Motor neuron (in vitro differentiated cells): ENCODE measurements at regions not wholly inside any gene's neighbourhood (a gene's known extent, or its start where the extent isn't known, plus 50 kb on each side); places are given as distances from the start of the nearest gene placed in this dataset.
"Not testable (repeated sequence)": the region's sequence is repeated elsewhere in the genome, so short reads cannot be mapped to it uniquely, and the experiment has no call there.

ENCODE experiments used
- ATAC-seq, 8 experiments: fragments of 200-7000 bp; cut with Tn5 transposase; replicated peaks in 6 of 8; 2 replicates each; pipeline ENCODE4 v1.8.0; 2021; ENCODE audit warnings: mild to moderate bottlenecking in 8 of 8, moderate library complexity in 8 of 8
- H3K27ac ChIP-seq, 2 donors: fragments of 250-450 bp; sonication (Bioruptor Pico); 2 replicates each; pipeline ENCODE4 v1.9.0; 2021; ENCODE audit warnings: antibody characterized with exemption in 2 of 2, mild to moderate bottlenecking in 2 of 2, moderate library complexity in 1 of 2
- H3K4me1 ChIP-seq, 2 donors: fragments of 250-450 bp; sonication (Bioruptor Pico); replicated peaks in 1 of 2; 2 replicates each; pipeline ENCODE4 v1.6.1; 2021; ENCODE audit warnings: antibody characterized with exemption in 2 of 2, mild to moderate bottlenecking in 2 of 2, moderate library complexity in 1 of 2
- H3K4me3 ChIP-seq, 5 donors: fragments of 250-450 bp; sonication (Bioruptor Pico); 2 replicates each; pipeline ENCODE4 v1.9.0; 2021; ENCODE audit warnings: antibody characterized with exemption in 5 of 5, mild to moderate bottlenecking in 5 of 5, moderate library complexity in 4 of 5
- WGBS, 10 experiments: fragments of 450-650 bp; shearing (Covaris generic); methylation state at CpG; one replicate each; pipeline ENCODE4 v1.0.0; 2022; 5-methylcytosine and 5-hydroxymethylcytosine counted together
- in situ Hi-C, 9 experiments: fragments of 400-800 bp; cut with MboI; loops; one replicate each; pipeline ENCODE4 v1.15.0; 2021; ENCODE audit warnings: low sequenced_read_pairs in 9 of 9, low pct_unique_long_range_greater_than_20kb in 2 of 9; ENCODE audit not compliant: unreplicated experiment in 9 of 9

- ATAC-seq, result peak in 1 of 8 experiments; percentile 35
- Histone ChIP-seq H3K27ac (no peak overlapping the region), H3K4me3 (no peak overlapping the region), H3K4me1 (no peaks in the 10 kb centered on the region)
- in situ Hi-C loops, result no loop called here
- WGBS, 10 experiments, result 0 to 100% (median 84%) methylated on average over 1 of the region's 1 CpG; no CpG with 5 or more reads in 2 of the 10 experiments
Measured at GRCh38 chr6:141413196-141413595, 719.5 kb upstream of the GJE1 start.

- Histone ChIP-seq H3K4me1 (no peaks in the 10 kb centered on the region), H3K4me3 (no peak overlapping the region), H3K27ac (no peak overlapping the region)
- in situ Hi-C loops, result no loop called here
- ATAC-seq, result no peak
- 29 to 67% methylated on average over 1 of the region's 1 CpG; no CpG with 5 or more reads in 8 of the 10 experiments for WGBS, 10 experiments
Measured at GRCh38 chr6:141406761-141407160, 726.0 kb upstream of the GJE1 start.

GRCh38 chr6:141403827-141404226 lies 728.9 kb upstream of the GJE1 start:
- Histone ChIP-seq H3K4me1 (no peaks in the 10 kb centered on the region), H3K27ac (no peak overlapping the region), H3K4me3 (no peak overlapping the region)
- 0 to 77% (median 63%) methylated on average over 1 to 2 of the region's 2 CpGs; no CpG with 5 or more reads in 4 of the 10 experiments for WGBS, 10 experiments
- in situ Hi-C loops, result no loop called here
- peak in 3 of 8 experiments; percentile 19 to 80 (median 73) for ATAC-seq

GRCh38 chr6:141403103-141403502 lies 729.6 kb upstream of the GJE1 start:
- Histone ChIP-seq H3K4me1 (no peaks in the 10 kb centered on the region), H3K27ac (no peak overlapping the region), H3K4me3 (no peak overlapping the region)
- ATAC-seq, result no peak
- in situ Hi-C loops, result no loop called here
- 14 to 100% (median 53%) methylated on average over 1 to 3 of the region's 3 CpGs; no CpG with 5 or more reads in 5 of the 10 experiments for WGBS, 10 experiments

GRCh38 chr6:141402489-141402888 lies 730.2 kb upstream of the GJE1 start:
- H3K27ac ChIP-seq, result no peak overlapping the region
- no peak for ATAC-seq
- in situ Hi-C loops, result no loop called here
- no peaks in the 10 kb centered on the region for H3K4me1 ChIP-seq
- no peak overlapping the region for H3K4me3 ChIP-seq
- WGBS, 10 experiments, result 70 to 100% (median 89%) methylated on average over 1 to 2 of the region's 2 CpGs; no CpG with 5 or more reads in 1 of the 10 experiments

GRCh38 chr6:141401851-141402250 lies 730.9 kb upstream of the GJE1 start:
- in situ Hi-C loops, result no loop called here
- 50 to 100% (median 100%) methylated on average over 1 to 3 of the region's 3 CpGs; no CpG with 5 or more reads in 1 of the 10 experiments for WGBS, 10 experiments

GRCh38 chr6:141401168-141401567 lies 731.6 kb upstream of the GJE1 start:
- Histone ChIP-seq H3K27ac (no peak overlapping the region), H3K4me1 (no peaks in the 10 kb centered on the region), H3K4me3 (no peak overlapping the region)
- no peak for ATAC-seq
- in situ Hi-C loops, result no loop called here
- WGBS, 10 experiments, result 11 to 77% (median 60%) methylated on average over 2 to 4 of the region's 4 CpGs

More at GRCh38 chr6:141401851-141402250, 730.9 kb upstream of the GJE1 start:
- Histone ChIP-seq H3K4me1 (no peaks in the 10 kb centered on the region), H3K4me3 (no peak overlapping the region), H3K27ac (no peak overlapping the region)
- no peak for ATAC-seq

GRCh38 chr6:141398949-141399348 lies 733.8 kb upstream of the GJE1 start:
- ATAC-seq, result no peak
- Histone ChIP-seq H3K4me1 (no peaks in the 10 kb centered on the region), H3K27ac (no peak overlapping the region), H3K4me3 (no peak overlapping the region)
- in situ Hi-C loops, result no loop called here
- 0 to 100% (median 60%) methylated on average over 1 to 3 of the region's 3 CpGs; no CpG with 5 or more reads in 1 of the 10 experiments for WGBS, 10 experiments

- in situ Hi-C loops, result no loop called here
Measured at GRCh38 chr6:141395443-141396008, 737.2 kb upstream of the GJE1 start.

GRCh38 chr6:141394565-141395051 lies 738.1 kb upstream of the GJE1 start:
- no peak for ATAC-seq
- Histone ChIP-seq H3K27ac (no peak overlapping the region), H3K4me3 (no peak overlapping the region), H3K4me1 (no peaks in the 10 kb centered on the region)
- 82 to 100% (median 90%) methylated on average over 2 to 6 of the region's 13 CpGs; no CpG with 5 or more reads in 4 of the 10 experiments for WGBS, 10 experiments
- in situ Hi-C loops, result no loop called here

More at GRCh38 chr6:141395443-141396008, 737.2 kb upstream of the GJE1 start:
- H3K4me1 ChIP-seq, result no peaks in the 10 kb centered on the region
- H3K27ac ChIP-seq, result no peak overlapping the region
- 80 to 100% (median 95%) methylated on average over 1 to 6 of the region's 9 CpGs; no CpG with 5 or more reads in 4 of the 10 experiments for WGBS, 10 experiments
- no peak overlapping the region for H3K4me3 ChIP-seq
- no peak for ATAC-seq

- in situ Hi-C loops, result no loop called here
- no CpG with 5 or more reads among the region's 8 CpGs for WGBS, 10 experiments
- H3K4me1 ChIP-seq, result no peaks in the 10 kb centered on the region
- no peak overlapping the region for H3K4me3 ChIP-seq
- no peak overlapping the region for H3K27ac ChIP-seq
- ATAC-seq, result no peak
Measured at GRCh38 chr6:141394125-141394536, 738.6 kb upstream of the GJE1 start.

- no peaks in the 10 kb centered on the region for H3K4me1 ChIP-seq
- ATAC-seq, result no peak
- H3K27ac ChIP-seq, result no peak overlapping the region
- H3K4me3 ChIP-seq, result no peak overlapping the region
- WGBS, 10 experiments, result 89 to 100% (median 100%) methylated on average over 1 to 6 of the region's 10 CpGs; no CpG with 5 or more reads in 2 of the 10 experiments
- in situ Hi-C loops, result no loop called here
Measured at GRCh38 chr6:141393405-141394124, 739.2 kb upstream of the GJE1 start.

- ATAC-seq, H3K4me3 ChIP-seq, H3K4me1 ChIP-seq, in situ Hi-C loops, H3K27ac ChIP-seq: not testable (repeated sequence)
- 67 to 100% (median 83%) methylated on average over 1 to 2 of the region's 2 CpGs; no CpG with 5 or more reads in 1 of the 10 experiments for WGBS, 10 experiments
Measured at GRCh38 chr6:141391135-141391534, 741.6 kb upstream of the GJE1 start.
